Body of pancreas (tissue), 4 donors: ENCODE measurements at regions not wholly inside any gene's neighbourhood (a gene's known extent, or its start where the extent isn't known, plus 50 kb on each side); places are given as distances from the start of the nearest gene placed in this dataset.

Source experiments
- ATAC-seq: fragments of 150-250 bp; one replicate; pipeline ENCODE4 v1.9.1; 2016
- DNase-seq, 4 donors: peaks; one replicate each; pipeline ENCODE4 v3.0.0-alpha.2; 2019
- H3K27ac ChIP-seq, 4 donors: fragments of 200-600 bp; sonication (generic); 1 replicate in 3 of 4; 2 replicates in 1 of 4; pipeline versions ENCODE4 v1.5.1 to v1.6.1; 2016 to 2019; ENCODE audit warnings: mild to moderate bottlenecking in 1 of 4, mixed read lengths in 1 of 4, moderate library complexity in 1 of 4
- H3K27me3 ChIP-seq, 2 donors: fragments of 200-600 bp; sonication (generic); one replicate each; pipeline ENCODE4 v1.6.0; 2016; ENCODE audit warnings: mild to moderate bottlenecking in 1 of 2
- H3K36me3 ChIP-seq, 2 donors: fragments of 200-600 bp; sonication (generic); replicated peaks in 1 of 2; 2 replicates each; pipeline ENCODE4 v1.5.1; 2016; ENCODE audit warnings: low read depth in 2 of 2; ENCODE audit not compliant: insufficient read depth in 1 of 2
- H3K4me1 ChIP-seq: fragments of 200-600 bp; sonication (generic); one replicate; pipeline ENCODE4 v1.6.0; 2016
- H3K4me3 ChIP-seq, 2 donors: fragments of 200-600 bp; sonication (generic); 1 replicate in 1 of 2; 2 replicates in 1 of 2; pipeline ENCODE4 v1.5.1; 2016 to 2019
- H3K9me3 ChIP-seq, 3 donors: fragments of 200-600 bp; sonication (generic); 1 replicate in 2 of 3; 2 replicates in 1 of 3; pipeline ENCODE4 v1.5.1; 2016
- CTCF ChIP-seq, 7 experiments: fragments of 450-650 bp in 4 of 7; fragments of 200-600 bp in 3 of 7; sonication (generic) in 3 of 7; IDR thresholded peaks; one replicate each; pipeline ENCODE4 v1.5.1; 2016 to 2019; ENCODE audit warnings: antibody characterized with exemption in 7 of 7
- POLR2A ChIP-seq, 3 donors: fragments of 450-650 bp; IDR thresholded peaks; one replicate each; pipeline ENCODE4 v1.6.1; 2016; ENCODE audit warnings: antibody characterized with exemption in 3 of 3, mild to moderate bottlenecking in 2 of 3
- WGBS, 2 donors: methylation state at CpG; one replicate each; pipeline ENCODE4 v1.1.5; 2017; 5-methylcytosine and 5-hydroxymethylcytosine counted together
- intact Hi-C: fragments of 100-400 bp; cut with DNase I; formaldehyde crosslinking; loops from one replicate; pipeline ENCODE4 v1.15.1; 2023

GRCh38 chr6:129946439-129947140 is 71.8 kb upstream of the L3MBTL3 start:
- Histone ChIP-seq H3K9me3 (no peaks in the 10 kb centered on the region), H3K27ac (no peak overlapping the region), H3K4me3 (no peak overlapping the region), H3K4me1 (no peaks in the 10 kb centered on the region), H3K36me3 (no peaks in the 10 kb centered on the region), H3K27me3 (no peaks in the 10 kb centered on the region)
- ATAC-seq = no peak
- TF ChIP-seq CTCF (IDR thresholded peaks at IDR 0.05) (no peak), POLR2A (IDR thresholded peaks at IDR 0.05) (no peak)
- no peak for DNase-seq
- intact Hi-C loops = no loop called here
- 46 to 54% methylated on average over 9 of the region's 9 CpGs for WGBS, 2 donors

GRCh38 chr6:129943637-129944271 is 74.6 kb upstream of the L3MBTL3 start:
- Histone ChIP-seq H3K4me3 (no peak overlapping the region), H3K27ac (no peak overlapping the region), H3K9me3 (no peaks in the 10 kb centered on the region), H3K27me3 (no peaks in the 10 kb centered on the region), H3K36me3 (no peaks in the 10 kb centered on the region), H3K4me1 (no peaks in the 10 kb centered on the region)
- no peak for TF ChIP-seq CTCF (IDR thresholded peaks at IDR 0.05)
- TF ChIP-seq POLR2A (IDR thresholded peaks at IDR 0.05) = no peak
- DNase-seq (no peak), ATAC-seq (no peak)
- WGBS, 2 donors = 73 to 76% methylated on average over 11 of the region's 11 CpGs
- intact Hi-C loops = no loop called here

GRCh38 chr6:129940454-129941195 is 77.8 kb upstream of the L3MBTL3 start:
- no peak overlapping the region for H3K4me3 ChIP-seq
- H3K9me3 ChIP-seq = no peaks in the 10 kb centered on the region
- H3K27me3 ChIP-seq = no peaks in the 10 kb centered on the region
- 52 to 60% methylated on average over 6 of the region's 6 CpGs for WGBS, 2 donors
- no peak for DNase-seq
- no peak for ATAC-seq
- intact Hi-C loops = no loop called here
- no peak overlapping the region for H3K27ac ChIP-seq
- no peaks in the 10 kb centered on the region for H3K36me3 ChIP-seq
- H3K4me1 ChIP-seq = no peaks in the 10 kb centered on the region
- no peak for TF ChIP-seq POLR2A (IDR thresholded peaks at IDR 0.05)
- no peak for TF ChIP-seq CTCF (IDR thresholded peaks at IDR 0.05)

- Histone ChIP-seq H3K4me3 (no peak overlapping the region), H3K27ac (no peak overlapping the region), H3K9me3 (no peaks in the 10 kb centered on the region), H3K36me3 (no peaks in the 10 kb centered on the region), H3K4me1 (no peaks in the 10 kb centered on the region), H3K27me3 (no peaks in the 10 kb centered on the region)
- WGBS, 2 donors = 58 to 61% methylated on average over 8 of the region's 8 CpGs
- no peak for ATAC-seq
- no peak for TF ChIP-seq POLR2A (IDR thresholded peaks at IDR 0.05)
- TF ChIP-seq CTCF (IDR thresholded peaks at IDR 0.05) = no peak
- intact Hi-C loops = no loop called here
- DNase-seq = no peak
These were observed 77.3 kb upstream of the TMEM244 start for GRCh38 chr6:129938249-129939020.
